ENCODE measurements at regions not wholly inside any gene's neighbourhood (a gene's known extent, or its start where the extent isn't known, plus 50 kb on each side); places are given as distances from the start of the nearest gene placed in this dataset.

GRCh38 chr7:114294036-114294435 lies 120.6 kb upstream of the FOXP2 start:
- no peak for TF ChIP-seq CTCF (IDR thresholded peaks at IDR 0.05)
- TF ChIP-seq EZH2 (IDR thresholded peaks at IDR 0.05), result no peak

Measured in neural progenitor cell (in vitro differentiated cells).